Adrenal gland (tissue), 9 donors: ENCODE measurements at regions not wholly inside any gene's neighbourhood (a gene's known extent, or its start where the extent isn't known, plus 50 kb on each side); places are given as distances from the start of the nearest gene placed in this dataset.

Experiments
- DNase-seq, 7 donors: peaks; one replicate each; pipeline ENCODE4 v3.0.0-alpha.2; 2019 to 2020
- H3K27ac ChIP-seq, 5 donors: fragments of 200-600 bp; sonication (generic) in 4 of 5; 1 replicate in 3 of 5; 2 replicates in 2 of 5; pipeline versions ENCODE4 v1.5.1 to v1.8.0; 2016 to 2020; ENCODE audit warnings: mild to moderate bottlenecking in 1 of 5
- H3K27me3 ChIP-seq: fragments of 200-600 bp; 2 replicates; pipeline ENCODE4 v1.8.0; 2021
- H3K36me3 ChIP-seq, 2 donors: fragments of 200-600 bp; replicated peaks in 1 of 2; 1 replicate in 1 of 2; 2 replicates in 1 of 2; pipeline versions ENCODE4 v1.5.1 to v1.8.0; 2018 to 2022
- H3K4me1 ChIP-seq, 2 donors: fragments of 200-600 bp; replicated peaks in 1 of 2; 1 replicate in 1 of 2; 2 replicates in 1 of 2; pipeline versions ENCODE4 v1.5.1 to v1.8.0; 2018 to 2021
- H3K4me3 ChIP-seq, 4 donors: fragments of 200-600 bp; sonication (generic) in 3 of 4; one replicate each; pipeline ENCODE4 v1.5.1; 2016 to 2018
- H3K9me3 ChIP-seq, 3 donors: fragments of 200-600 bp; sonication (generic) in 1 of 3; replicated peaks in 1 of 3; 1 replicate in 2 of 3; 2 replicates in 1 of 3; pipeline versions ENCODE4 v1.5.1 to v1.8.0; 2016 to 2021
- CTCF ChIP-seq, 6 experiments: fragments of 450-650 bp in 4 of 6; fragments of 200-600 bp in 2 of 6; sonication (generic) in 1 of 6; IDR thresholded peaks; 1 replicate in 5 of 6; 2 replicates in 1 of 6; pipeline versions ENCODE4 v1.5.1 to v1.8.0; 2016 to 2021; ENCODE audit warnings: antibody characterized with exemption in 6 of 6, mild to moderate bottlenecking in 2 of 6, moderate library complexity in 1 of 6
- POLR2A ChIP-seq, 2 donors: fragments of 450-650 bp; IDR thresholded peaks; one replicate each; pipeline ENCODE4 v1.6.1; 2017; ENCODE audit warnings: antibody characterized with exemption in 2 of 2, mild to moderate bottlenecking in 2 of 2, moderate library complexity in 1 of 2
- WGBS, 4 donors: extraction: QIAGEN DNeasy Blood & Tissue Kit in 2 of 4; methylation state at CpG; one replicate each; pipeline versions ENCODE4 v1.1.5 to v1.1.7; 2013 to 2017; 5-methylcytosine and 5-hydroxymethylcytosine counted together
- intact Hi-C, 2 donors: fragments of 100-400 bp; cut with DNase I; formaldehyde crosslinking; loops; one replicate each; pipeline versions ENCODE4 v1.14.1 to v1.15.0; 2022 to 2023
- donor health status: healthy with polysubstance abuse.
- donor health status: Bipolar disorder and iron deficiency.
- donor health status: DM: yes; HTN: yes; CAD: no.
- donor health status: DM: no; HTN: no; CAD: no.
- donor health status: DM: no; HTN: no; CAD: no.

GRCh38 chr15:31523027-31523654 is 196.5 kb downstream of the KLF13 start:
- DNase-seq: peak in 1 of 7 donors; percentile 40
- no peak for TF ChIP-seq POLR2A (IDR thresholded peaks at IDR 0.05)
- TF ChIP-seq CTCF (IDR thresholded peaks at IDR 0.05): no peak
- Histone ChIP-seq H3K9me3 (no peaks in the 10 kb centered on the region), H3K36me3 (no peaks in the 10 kb centered on the region), H3K27me3 (no peaks in the 10 kb centered on the region), H3K4me1 (no peaks in the 10 kb centered on the region), H3K4me3 (no peak overlapping the region), H3K27ac (no peak overlapping the region)
- intact Hi-C loops: no loop called here
- 83 to 94% (median 88%) methylated on average over 5 to 10 of the region's 10 CpGs for WGBS, 4 donors

- H3K36me3 ChIP-seq: no peaks in the 10 kb centered on the region
- 88 to 98% (median 92%) methylated on average over 4 to 5 of the region's 5 CpGs for WGBS, 4 donors
- intact Hi-C loops: no loop called here
- H3K4me3 ChIP-seq: no peak overlapping the region
- TF ChIP-seq POLR2A (IDR thresholded peaks at IDR 0.05) (no peak), CTCF (IDR thresholded peaks at IDR 0.05) (no peak)
- no peak overlapping the region for H3K27ac ChIP-seq
- DNase-seq: no peak
- H3K27me3 ChIP-seq: no peaks in the 10 kb centered on the region
- H3K4me1 ChIP-seq: no peaks in the 10 kb centered on the region
- H3K9me3 ChIP-seq: no peaks in the 10 kb centered on the region
Measured at GRCh38 chr15:31523655-31524049, 197.0 kb downstream of the KLF13 start.

- no peaks in the 10 kb centered on the region for H3K36me3 ChIP-seq
- H3K4me1 ChIP-seq: no peaks in the 10 kb centered on the region
- intact Hi-C loops: no loop called here
- H3K27me3 ChIP-seq: no peaks in the 10 kb centered on the region
- DNase-seq: no peak
- no peaks in the 10 kb centered on the region for H3K9me3 ChIP-seq
- no peak overlapping the region for H3K4me3 ChIP-seq
- no peak overlapping the region for H3K27ac ChIP-seq
- WGBS, 4 donors: 91 to 95% (median 93%) methylated on average over 6 to 8 of the region's 8 CpGs
- no peak for TF ChIP-seq POLR2A (IDR thresholded peaks at IDR 0.05)
- TF ChIP-seq CTCF (IDR thresholded peaks at IDR 0.05): no peak
Measured at GRCh38 chr15:31525185-31525695, 198.6 kb downstream of the KLF13 start.

- 92 to 95% (median 95%) methylated on average over 11 to 18 of the region's 18 CpGs for WGBS, 4 donors
- Histone ChIP-seq H3K4me3 (no peak overlapping the region), H3K4me1 (no peaks in the 10 kb centered on the region), H3K9me3 (no peaks in the 10 kb centered on the region), H3K36me3 (no peaks in the 10 kb centered on the region), H3K27ac (no peak overlapping the region), H3K27me3 (no peaks in the 10 kb centered on the region)
- TF ChIP-seq POLR2A (IDR thresholded peaks at IDR 0.05) (no peak), CTCF (IDR thresholded peaks at IDR 0.05) (no peak)
- DNase-seq: no peak
- intact Hi-C loops: no loop called here
Measured at GRCh38 chr15:31525988-31526665, 199.5 kb downstream of the KLF13 start.
